ENCODE measurements at regions not wholly inside any gene's neighbourhood (a gene's known extent, or its start where the extent isn't known, plus 50 kb on each side); places are given as distances from the start of the nearest gene placed in this dataset.

DNA sequence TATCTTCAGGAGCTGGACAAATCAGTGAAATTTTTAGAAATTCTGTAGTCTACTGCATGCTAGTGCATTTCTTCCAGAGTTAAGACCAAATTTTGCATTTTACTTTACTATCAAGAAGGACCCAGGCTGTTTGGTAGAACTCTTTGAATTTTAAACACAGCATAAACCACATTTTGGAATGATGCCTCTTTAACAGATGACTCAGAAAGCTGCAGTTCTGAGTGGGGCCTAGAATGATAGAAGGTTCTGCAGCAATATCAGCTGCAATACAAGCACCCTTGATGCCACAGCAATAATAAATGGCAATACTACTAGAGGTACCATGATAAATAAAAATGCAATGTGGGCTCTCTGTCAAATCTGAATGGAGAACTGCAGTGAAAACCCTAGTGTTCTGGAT, 198.7 kb downstream of the TMA16 start (continued):
- TF ChIP-seq BACH1 (IDR thresholded peaks at IDR 0.05; ENCODE audit: low read length) (no peak), CREB1 (IDR thresholded peaks at IDR 0.05) (no peak), POLR2A (IDR thresholded peaks at IDR 0.05; ENCODE audit: control extremely low read depth in 1 of 2, low read depth in 2 of 2, low read length in 2 of 2) (no peak), CHD1 (IDR thresholded peaks at IDR 0.05; ENCODE audit: low read depth, low read length) (no peak), CEBPB (IDR thresholded peaks at IDR 0.05; ENCODE audit: low read depth, low read length) (no peak)

All from H1 (cell line).